DND-41 (cell line): ENCODE measurements at regions not wholly inside any gene's neighbourhood (a gene's known extent, or its start where the extent isn't known, plus 50 kb on each side); places are given as distances from the start of the nearest gene placed in this dataset.

Experiments
- ATAC-seq: fragments of 200-7000 bp; cut with Tn5 transposase; 3 replicates; pipeline ENCODE4 v1.9.1; 2021; ENCODE audit warnings: low read depth; ENCODE audit not compliant: insufficient read depth
- DNase-seq: peaks from one replicate; pipeline ENCODE4 v3.0.0-alpha.2; 2020
- H2AFZ ChIP-seq: 2 replicates; pipeline ENCODE4 v1.6.0; 2012; ENCODE audit warnings: low read depth, low read length
- H3K27ac ChIP-seq: 2 replicates; pipeline ENCODE4 v1.5.1; 2012; ENCODE audit warnings: low read length, inconsistent platforms
- H3K27me3 ChIP-seq: fragments of 200-600 bp; sonication (generic); 2 replicates; pipeline ENCODE4 v1.6.0; 2012; ENCODE audit warnings: low read length, mild to moderate bottlenecking, inconsistent platforms; ENCODE audit not compliant: insufficient read depth, poor library complexity
- H3K36me3 ChIP-seq: 2 replicates; pipeline ENCODE4 v1.5.1; 2012; ENCODE audit warnings: low read length, inconsistent platforms; ENCODE audit not compliant: insufficient read depth
- H3K4me1 ChIP-seq: 2 replicates; pipeline ENCODE4 v1.5.1; 2012; ENCODE audit warnings: mild to moderate bottlenecking, low read length; ENCODE audit not compliant: insufficient read depth
- H3K4me2 ChIP-seq: 2 replicates; pipeline ENCODE4 v1.6.0; 2012; ENCODE audit warnings: mild to moderate bottlenecking, moderate library complexity, low read length, inconsistent platforms; ENCODE audit not compliant: insufficient read depth
- H3K4me3 ChIP-seq, 2 experiments: fragments of 200-600 bp in 1 of 2; shearing (Covaris generic) in 1 of 2; 2 replicates each; pipeline ENCODE4 v1.5.1; 2012 to 2016; ENCODE audit warnings: inconsistent platforms in 2 of 2, low read length in 2 of 2, mild to moderate bottlenecking in 2 of 2, low read depth in 1 of 2, moderate library complexity in 1 of 2
- H3K79me2 ChIP-seq: 2 replicates; pipeline ENCODE4 v1.6.0; 2012; ENCODE audit warnings: low read length, inconsistent platforms; ENCODE audit not compliant: insufficient read depth
- H3K9ac ChIP-seq: 2 replicates; pipeline ENCODE4 v1.6.0; 2012; ENCODE audit warnings: low read depth, mild to moderate bottlenecking, inconsistent platforms, low read length, moderate library complexity
- H3K9me3 ChIP-seq: 2 replicates; pipeline ENCODE4 v1.5.1; 2012; ENCODE audit warnings: low read length, moderate library complexity, mild to moderate bottlenecking, inconsistent platforms; ENCODE audit not compliant: insufficient read depth, severe bottlenecking
- H4K20me1 ChIP-seq: 2 replicates; pipeline ENCODE4 v1.6.0; 2012; ENCODE audit warnings: low read length; ENCODE audit not compliant: insufficient read depth
- EZH2 ChIP-seq: IDR thresholded peaks from 3 replicates; pipeline ENCODE4 v1.6.1; 2012; ENCODE audit warnings: borderline replicate concordance, low read depth, mild to moderate bottlenecking, moderate library complexity, low read length, inconsistent platforms; ENCODE audit not compliant: severe bottlenecking
- TF ChIP-seq, protein P1 (sequence below): IDR thresholded peaks from 2 replicates; pipeline ENCODE4 v1.5.1; 2012; ENCODE audit warnings: borderline replicate concordance, low read length, moderate library complexity, mild to moderate bottlenecking; ENCODE audit not compliant: poor library complexity, severe bottlenecking; ENCODE audit errors: extremely low read depth

DNA sequence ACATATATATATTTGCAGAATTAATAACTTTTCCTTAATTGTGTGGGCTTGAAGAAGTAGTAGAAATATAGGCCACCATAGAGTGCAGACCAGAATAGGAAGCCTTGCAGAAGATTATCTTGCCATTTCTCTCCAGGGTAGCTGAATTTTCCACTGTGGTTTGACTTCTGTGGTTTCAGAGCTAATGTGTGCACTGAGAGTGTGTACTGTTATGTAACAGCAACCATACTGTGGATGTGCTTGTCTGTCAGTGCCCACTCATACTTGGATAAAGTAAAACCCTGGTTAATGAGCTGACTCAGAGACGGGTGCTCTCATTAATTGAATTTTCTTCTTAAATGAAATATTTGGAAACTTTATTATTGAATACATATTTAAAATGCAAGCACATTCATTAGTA is 57.2 kb downstream of the CEP43 start:
- H3K27ac ChIP-seq, result no peak overlapping the region
- peak; percentile 77 for ATAC-seq
- DNase-seq, result no peak

DNA sequence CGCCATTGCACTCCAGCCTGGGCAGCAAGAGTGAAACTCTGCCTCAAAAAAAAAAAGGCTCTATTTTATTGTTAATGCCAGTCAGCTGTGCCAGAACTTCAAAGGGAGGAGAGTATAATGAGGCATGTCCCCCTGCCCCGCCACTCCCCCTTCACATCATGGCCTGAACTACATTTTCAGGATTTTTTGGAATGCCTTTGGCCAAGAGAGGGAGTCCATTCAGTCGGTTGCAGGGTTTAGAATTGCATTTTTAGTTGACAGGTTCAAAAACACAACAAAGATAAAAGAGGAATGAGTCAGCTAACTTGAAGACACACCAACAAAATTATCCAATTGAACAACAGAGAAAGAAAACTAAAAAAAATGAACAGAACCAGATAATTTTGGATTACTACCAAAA is 59.1 kb downstream of the CEP43 start:
- H3K27ac ChIP-seq, result no peak overlapping the region
- ATAC-seq (no peak), DNase-seq (no peak)
- H3K4me1 ChIP-seq, result no peaks in the 10 kb centered on the region
- no peak overlapping the region for H2AFZ ChIP-seq
- H3K4me2 ChIP-seq, result no peak overlapping the region
- no peaks in the 10 kb centered on the region for H3K79me2 ChIP-seq
- H3K9ac ChIP-seq, result no peak overlapping the region
- no peaks in the 10 kb centered on the region for H4K20me1 ChIP-seq
- no peaks in the 10 kb centered on the region for H3K36me3 ChIP-seq
- no peak overlapping the region for H3K4me3 ChIP-seq
- TF ChIP-seq, protein P1, sequence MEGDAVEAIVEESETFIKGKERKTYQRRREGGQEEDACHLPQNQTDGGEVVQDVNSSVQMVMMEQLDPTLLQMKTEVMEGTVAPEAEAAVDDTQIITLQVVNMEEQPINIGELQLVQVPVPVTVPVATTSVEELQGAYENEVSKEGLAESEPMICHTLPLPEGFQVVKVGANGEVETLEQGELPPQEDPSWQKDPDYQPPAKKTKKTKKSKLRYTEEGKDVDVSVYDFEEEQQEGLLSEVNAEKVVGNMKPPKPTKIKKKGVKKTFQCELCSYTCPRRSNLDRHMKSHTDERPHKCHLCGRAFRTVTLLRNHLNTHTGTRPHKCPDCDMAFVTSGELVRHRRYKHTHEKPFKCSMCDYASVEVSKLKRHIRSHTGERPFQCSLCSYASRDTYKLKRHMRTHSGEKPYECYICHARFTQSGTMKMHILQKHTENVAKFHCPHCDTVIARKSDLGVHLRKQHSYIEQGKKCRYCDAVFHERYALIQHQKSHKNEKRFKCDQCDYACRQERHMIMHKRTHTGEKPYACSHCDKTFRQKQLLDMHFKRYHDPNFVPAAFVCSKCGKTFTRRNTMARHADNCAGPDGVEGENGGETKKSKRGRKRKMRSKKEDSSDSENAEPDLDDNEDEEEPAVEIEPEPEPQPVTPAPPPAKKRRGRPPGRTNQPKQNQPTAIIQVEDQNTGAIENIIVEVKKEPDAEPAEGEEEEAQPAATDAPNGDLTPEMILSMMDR, result no peak
- no peak for TF ChIP-seq EZH2
- H3K9me3 ChIP-seq, result no peaks in the 10 kb centered on the region
- H3K27me3 ChIP-seq, result peaks cover 2% of the 10 kb centered on the region

More for the DNA sequence above, 57.2 kb downstream of the CEP43 start:
- Histone ChIP-seq H3K4me3 (no peak overlapping the region), H3K36me3 (no peaks in the 10 kb centered on the region), H3K27me3 (peaks cover 2% of the 10 kb centered on the region), H4K20me1 (no peaks in the 10 kb centered on the region), H2AFZ (no peak overlapping the region), H3K9me3 (no peaks in the 10 kb centered on the region), H3K4me2 (no peak overlapping the region), H3K9ac (no peak overlapping the region), H3K4me1 (no peaks in the 10 kb centered on the region), H3K79me2 (no peaks in the 10 kb centered on the region)
- TF ChIP-seq, protein P1, result no peak
- no peak for TF ChIP-seq EZH2
